Heart left ventricle (tissue), 13 donors: ENCODE measurements at regions not wholly inside any gene's neighbourhood (a gene's known extent, or its start where the extent isn't known, plus 50 kb on each side); places are given as distances from the start of the nearest gene placed in this dataset.

Experiments
- CTCF ChIP-seq, 12 donors: fragments of 200-600 bp; sonication (generic) in 4 of 12; IDR thresholded peaks; one replicate each; pipeline versions ENCODE4 v1.5.0 to v1.8.0; 2018 to 2022; ENCODE audit warnings: antibody characterized with exemption in 12 of 12, mild to moderate bottlenecking in 5 of 12
- POLR2A ChIP-seq, 2 donors: fragments of 450-650 bp; IDR thresholded peaks; one replicate each; pipeline ENCODE4 v1.6.1; 2017; ENCODE audit warnings: antibody characterized with exemption in 2 of 2, mild to moderate bottlenecking in 2 of 2, moderate library complexity in 2 of 2
- donor health status: ischemic (EF 13 %, LVEDD 7.1; RV severe dilation, severe dysfunction).
- donor health status: DM: no; HTN: yes; CAD: no.
- donor health status: DM: no; HTN: no; CAD: no.
- donor health status: ischemic (EF 25% LVEDD 6.9; RV normal size, moderate dysfunction).
- donor health status: ischemic (EF 25% LVEDD 5.7; RV mildly dilated, moderate dysfunction).
- donor health status: ischemic (EF 35%, LVEDD 5.7; RV mildly dilated, moderate dysfunction).
- donor health status: nonischemic (EF 11% LVEDD 7.7; RV severe dilation, severe dysfunction).
- donor health status: DM: yes; HTN: yes; CAD: no.
- donor health status: PGD.
- donor health status: ischemic (EF 29% LVEDD 5.4; RV normal size, mild dysfunction).
- donor health status: nonischemic (EF 23%, LVEDD 6.1; RV moderate dilation, normal function).

GRCh38 chr2:145824384-145824783 lies 1304.5 kb upstream of the ZEB2 start:
- no peak for TF ChIP-seq POLR2A (IDR thresholded peaks at IDR 0.05)
- no peak for TF ChIP-seq CTCF (IDR thresholded peaks at IDR 0.05)
